Gastroesophageal sphincter (tissue), 3 donors: ENCODE measurements at regions not wholly inside any gene's neighbourhood (a gene's known extent, or its start where the extent isn't known, plus 50 kb on each side); places are given as distances from the start of the nearest gene placed in this dataset.

ENCODE experiments used
- CTCF ChIP-seq, 4 experiments: fragments of 200-600 bp in 2 of 4; fragments of 450-650 bp in 2 of 4; sonication (generic) in 1 of 4; IDR thresholded peaks; one replicate each; pipeline ENCODE4 v1.5.1; 2017 to 2019; ENCODE audit warnings: antibody characterized with exemption in 4 of 4, mild to moderate bottlenecking in 2 of 4, moderate library complexity in 2 of 4
- POLR2A ChIP-seq, 2 donors: fragments of 450-650 bp; IDR thresholded peaks; one replicate each; pipeline ENCODE4 v1.6.1; 2017; ENCODE audit warnings: antibody characterized with exemption in 2 of 2, mild to moderate bottlenecking in 2 of 2, moderate library complexity in 1 of 2

GRCh38 chr18:78926243-78926615, 53.4 kb upstream of the SALL3 start:
- TF ChIP-seq POLR2A (IDR thresholded peaks at IDR 0.05) (no peak), CTCF (IDR thresholded peaks at IDR 0.05) (no peak)
